ENCODE measurements at regions not wholly inside any gene's neighbourhood (a gene's known extent, or its start where the extent isn't known, plus 50 kb on each side); places are given as distances from the start of the nearest gene placed in this dataset.
"Not testable (repeated sequence)": the region's sequence is repeated elsewhere in the genome, so short reads cannot be mapped to it uniquely, and the experiment has no call there.

- no peak overlapping the region for H3K9ac ChIP-seq (ENCODE audit: low read depth in 1 of 3, low read length in 3 of 3)
- no peaks in the 10 kb centered on the region for H3K27me3 ChIP-seq (ENCODE audit: control insufficient read depth in 3 of 3, insufficient read depth in 3 of 3, low read length in 3 of 3)
- no peaks in the 10 kb centered on the region for H3K9me3 ChIP-seq (ENCODE audit: control insufficient read depth in 3 of 3, low read length in 3 of 3)
- H3K4me3 ChIP-seq (ENCODE audit: low read length in 3 of 3) = no peak overlapping the region
- H3K36me3 ChIP-seq (ENCODE audit: control insufficient read depth in 3 of 3, insufficient read depth in 3 of 3, low read length in 3 of 3) = no peaks in the 10 kb centered on the region
- H3K4me1 ChIP-seq (ENCODE audit: control insufficient read depth in 3 of 3, insufficient read depth in 3 of 3, low read length in 3 of 3) = no peaks in the 10 kb centered on the region
- H3K27ac ChIP-seq (ENCODE audit: low read depth, low read length) = no peak overlapping the region
Observed at GRCh38 chr16:76835339-76835738, 355.7 kb upstream of the MON1B start.

DNA sequence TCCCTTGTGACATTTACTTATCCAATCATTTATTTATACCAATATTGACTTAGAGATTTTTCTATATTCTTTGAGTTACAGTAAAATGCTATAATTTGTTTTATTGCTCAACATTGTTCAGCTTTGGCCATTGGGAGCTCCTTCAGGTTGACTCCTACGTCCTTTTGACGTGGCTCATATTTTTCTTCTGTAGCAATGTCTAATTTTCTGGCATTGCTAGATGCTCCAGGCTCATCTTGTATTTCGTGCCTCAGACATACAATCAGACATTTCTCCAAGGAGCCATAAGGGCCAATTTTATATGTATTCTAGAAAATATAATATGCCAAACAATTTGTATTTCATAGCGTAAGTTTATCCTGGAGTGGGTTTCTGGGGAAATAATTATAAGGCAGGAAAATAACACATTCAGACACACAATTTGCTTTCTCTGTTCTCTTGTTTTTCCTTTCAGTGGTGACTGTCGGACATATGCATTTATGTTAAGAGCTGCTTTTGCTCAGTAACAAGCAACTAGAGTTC, 355.1 kb upstream of the MON1B start:
- no peaks in the 10 kb centered on the region for H3K4me1 ChIP-seq (ENCODE audit: control insufficient read depth in 3 of 3, insufficient read depth in 3 of 3, low read length in 3 of 3)
- no peak overlapping the region for H3K9ac ChIP-seq (ENCODE audit: low read depth in 1 of 3, low read length in 3 of 3)
- no peak overlapping the region for H3K27ac ChIP-seq (ENCODE audit: low read depth, low read length)
- H3K4me3 ChIP-seq (ENCODE audit: low read length in 3 of 3) = no peak overlapping the region
- no peaks in the 10 kb centered on the region for H3K27me3 ChIP-seq (ENCODE audit: control insufficient read depth in 3 of 3, insufficient read depth in 3 of 3, low read length in 3 of 3)
- no peaks in the 10 kb centered on the region for H3K9me3 ChIP-seq (ENCODE audit: control insufficient read depth in 3 of 3, low read length in 3 of 3)
- no peaks in the 10 kb centered on the region for H3K36me3 ChIP-seq (ENCODE audit: control insufficient read depth in 3 of 3, insufficient read depth in 3 of 3, low read length in 3 of 3)

- no peaks in the 10 kb centered on the region for H3K4me1 ChIP-seq (ENCODE audit: control insufficient read depth in 3 of 3, insufficient read depth in 3 of 3, low read length in 3 of 3)
- no peaks in the 10 kb centered on the region for H3K9me3 ChIP-seq (ENCODE audit: control insufficient read depth in 3 of 3, low read length in 3 of 3)
- no peak overlapping the region for H3K4me3 ChIP-seq (ENCODE audit: low read length in 3 of 3)
- H3K9ac ChIP-seq (ENCODE audit: low read depth in 1 of 3, low read length in 3 of 3) = no peak overlapping the region
- no peaks in the 10 kb centered on the region for H3K36me3 ChIP-seq (ENCODE audit: control insufficient read depth in 3 of 3, insufficient read depth in 3 of 3, low read length in 3 of 3)
- no peaks in the 10 kb centered on the region for H3K27me3 ChIP-seq (ENCODE audit: control insufficient read depth in 3 of 3, insufficient read depth in 3 of 3, low read length in 3 of 3)
- H3K27ac ChIP-seq (ENCODE audit: low read depth, low read length) = no peak overlapping the region
Observed at GRCh38 chr16:76837872-76838271, 353.1 kb upstream of the MON1B start.

DNA sequence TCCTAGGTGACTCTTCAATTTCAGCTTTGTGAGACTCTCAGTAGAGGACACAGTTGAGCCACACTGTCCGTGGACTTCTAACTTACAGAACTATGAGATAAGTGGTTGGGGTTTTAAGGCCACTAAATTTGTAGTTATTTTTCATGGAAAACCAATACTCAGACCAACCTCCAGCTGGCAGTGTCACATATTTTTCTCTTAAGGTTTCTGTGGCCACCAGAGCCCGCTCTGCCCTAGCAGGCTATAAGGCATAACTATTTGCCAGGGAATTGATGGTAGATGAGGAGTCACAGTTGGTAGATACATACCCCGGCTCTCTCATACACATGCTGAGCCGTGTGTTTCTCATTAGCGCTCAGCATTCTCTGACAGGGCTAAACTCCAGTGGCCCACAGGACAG, 336.8 kb upstream of the MON1B start:
- H3K27ac ChIP-seq (ENCODE audit: low read depth, low read length) = no peak overlapping the region
- H3K9me3 ChIP-seq (ENCODE audit: control insufficient read depth in 3 of 3, low read length in 3 of 3) = no peaks in the 10 kb centered on the region
- H3K27me3 ChIP-seq (ENCODE audit: control insufficient read depth in 3 of 3, insufficient read depth in 3 of 3, low read length in 3 of 3) = no peaks in the 10 kb centered on the region
- no peaks in the 10 kb centered on the region for H3K36me3 ChIP-seq (ENCODE audit: control insufficient read depth in 3 of 3, insufficient read depth in 3 of 3, low read length in 3 of 3)
- no peak overlapping the region for H3K4me3 ChIP-seq (ENCODE audit: low read length in 3 of 3)
- no peaks in the 10 kb centered on the region for H3K4me1 ChIP-seq (ENCODE audit: control insufficient read depth in 3 of 3, insufficient read depth in 3 of 3, low read length in 3 of 3)
- H3K9ac ChIP-seq (ENCODE audit: low read depth in 1 of 3, low read length in 3 of 3) = no peak overlapping the region

DNA sequence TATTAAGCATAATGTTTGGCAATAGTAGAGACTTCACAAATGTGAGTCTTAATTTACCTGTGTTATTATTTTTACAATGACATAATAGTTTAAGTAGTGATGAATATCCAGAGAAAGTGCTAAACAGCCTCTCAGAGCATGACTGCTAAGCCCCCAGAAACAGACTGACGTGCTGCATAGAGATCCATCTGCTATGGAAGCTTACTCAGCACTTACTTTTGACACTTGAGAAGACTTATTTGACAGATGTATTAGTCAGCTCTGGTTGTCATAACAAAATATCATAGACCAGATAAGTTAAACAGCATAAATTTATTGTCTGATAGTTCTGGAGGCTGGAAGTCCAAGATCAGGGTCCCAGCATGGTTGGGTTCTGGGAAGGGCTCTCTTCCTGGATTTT, 334.9 kb upstream of the MON1B start:
- no peak overlapping the region for H3K4me3 ChIP-seq (ENCODE audit: low read length in 3 of 3)
- H3K27me3 ChIP-seq (ENCODE audit: control insufficient read depth in 3 of 3, insufficient read depth in 3 of 3, low read length in 3 of 3) = no peaks in the 10 kb centered on the region

DNA sequence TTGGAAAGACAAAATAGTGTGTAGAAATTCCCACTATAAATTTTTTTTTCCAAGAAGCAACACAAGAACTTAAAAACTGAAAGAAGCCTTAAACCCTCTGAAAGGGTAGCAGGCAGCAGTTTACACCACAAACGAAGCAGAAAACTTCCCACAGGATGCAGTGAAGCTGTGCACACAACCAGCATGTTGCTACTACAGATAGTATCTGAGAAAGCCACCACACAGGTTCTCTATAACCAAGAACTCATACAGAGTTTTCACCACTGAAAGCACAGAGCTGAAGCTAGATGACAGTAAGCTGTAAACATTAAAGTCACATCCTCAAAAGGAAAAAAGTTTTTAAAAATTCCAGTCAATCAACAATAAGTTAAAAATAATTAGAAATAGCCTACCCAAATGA, 333.6 kb upstream of the MON1B start:
- Histone ChIP-seq H3K4me3 (ENCODE audit: low read length in 3 of 3) (no peak overlapping the region), H3K36me3 (ENCODE audit: control insufficient read depth in 3 of 3, insufficient read depth in 3 of 3, low read length in 3 of 3) (no peaks in the 10 kb centered on the region), H3K4me1 (ENCODE audit: control insufficient read depth in 3 of 3, insufficient read depth in 3 of 3, low read length in 3 of 3) (no peaks in the 10 kb centered on the region), H3K27ac (ENCODE audit: low read depth, low read length) (no peak overlapping the region), H3K9ac (ENCODE audit: low read depth in 1 of 3, low read length in 3 of 3) (no peak overlapping the region), H3K27me3 (ENCODE audit: control insufficient read depth in 3 of 3, insufficient read depth in 3 of 3, low read length in 3 of 3) (no peaks in the 10 kb centered on the region), H3K9me3 (ENCODE audit: control insufficient read depth in 3 of 3, low read length in 3 of 3) (no peaks in the 10 kb centered on the region)

More for the DNA sequence above, 334.9 kb upstream of the MON1B start:
- no peaks in the 10 kb centered on the region for H3K4me1 ChIP-seq (ENCODE audit: control insufficient read depth in 3 of 3, insufficient read depth in 3 of 3, low read length in 3 of 3)
- no peak overlapping the region for H3K27ac ChIP-seq (ENCODE audit: low read depth, low read length)
- no peak overlapping the region for H3K9ac ChIP-seq (ENCODE audit: low read depth in 1 of 3, low read length in 3 of 3)
- H3K9me3 ChIP-seq (ENCODE audit: control insufficient read depth in 3 of 3, low read length in 3 of 3) = no peaks in the 10 kb centered on the region
- no peaks in the 10 kb centered on the region for H3K36me3 ChIP-seq (ENCODE audit: control insufficient read depth in 3 of 3, insufficient read depth in 3 of 3, low read length in 3 of 3)

DNA sequence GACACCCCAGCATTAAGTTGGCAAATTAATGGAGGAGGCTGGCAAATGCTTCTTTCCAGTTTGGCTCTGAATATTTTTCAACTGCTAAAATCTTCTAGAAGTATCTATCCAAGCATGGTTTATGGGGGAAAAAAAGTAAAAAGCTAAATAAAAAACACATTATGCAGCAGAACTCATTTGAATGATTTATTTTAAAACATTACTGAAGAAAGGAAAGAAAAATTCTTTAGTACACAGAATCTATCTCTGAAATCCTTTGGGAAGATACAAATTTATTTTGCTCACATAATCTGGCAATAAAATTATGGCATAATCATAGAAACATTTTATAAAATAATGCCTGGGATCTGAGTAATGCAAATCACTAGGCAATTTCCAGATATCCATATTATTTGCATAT, 328.1 kb upstream of the MON1B start:
- no peaks in the 10 kb centered on the region for H3K4me1 ChIP-seq (ENCODE audit: control insufficient read depth in 3 of 3, insufficient read depth in 3 of 3, low read length in 3 of 3)

DNA sequence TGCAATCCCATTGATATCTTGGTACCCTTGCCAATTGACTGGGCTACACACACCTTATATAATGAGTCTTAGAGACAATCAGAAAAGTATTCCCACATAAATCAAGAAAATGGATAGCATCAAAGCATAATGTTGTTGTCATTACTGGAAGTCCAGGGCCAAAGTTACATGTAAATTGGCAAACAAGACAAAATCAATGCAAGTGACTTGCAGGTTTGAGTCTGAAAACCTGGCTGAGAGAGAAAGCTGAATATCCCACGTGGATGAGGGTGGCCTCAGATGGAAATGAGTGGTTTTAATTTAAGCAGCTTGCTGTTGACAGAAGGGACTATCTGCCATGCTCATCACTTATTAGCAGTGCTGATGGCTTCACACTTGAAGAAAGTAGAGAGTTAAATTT, 324.0 kb upstream of the MON1B start:
- H3K27ac ChIP-seq (ENCODE audit: low read depth, low read length) = no peak overlapping the region
- H3K9me3 ChIP-seq (ENCODE audit: control insufficient read depth in 3 of 3, low read length in 3 of 3) = no peaks in the 10 kb centered on the region
- H3K27me3 ChIP-seq (ENCODE audit: control insufficient read depth in 3 of 3, insufficient read depth in 3 of 3, low read length in 3 of 3) = no peaks in the 10 kb centered on the region
- no peak overlapping the region for H3K4me3 ChIP-seq (ENCODE audit: low read length in 3 of 3)
- no peak overlapping the region for H3K9ac ChIP-seq (ENCODE audit: low read depth in 1 of 3, low read length in 3 of 3)
- H3K4me1 ChIP-seq (ENCODE audit: control insufficient read depth in 3 of 3, insufficient read depth in 3 of 3, low read length in 3 of 3) = no peaks in the 10 kb centered on the region
- H3K36me3 ChIP-seq (ENCODE audit: control insufficient read depth in 3 of 3, insufficient read depth in 3 of 3, low read length in 3 of 3) = no peaks in the 10 kb centered on the region

More for the DNA sequence above, 328.1 kb upstream of the MON1B start:
- no peak overlapping the region for H3K27ac ChIP-seq (ENCODE audit: low read depth, low read length)
- no peak overlapping the region for H3K4me3 ChIP-seq (ENCODE audit: low read length in 3 of 3)
- H3K27me3 ChIP-seq (ENCODE audit: control insufficient read depth in 3 of 3, insufficient read depth in 3 of 3, low read length in 3 of 3) = no peaks in the 10 kb centered on the region
- H3K9me3 ChIP-seq (ENCODE audit: control insufficient read depth in 3 of 3, low read length in 3 of 3) = no peaks in the 10 kb centered on the region
- no peak overlapping the region for H3K9ac ChIP-seq (ENCODE audit: low read depth in 1 of 3, low read length in 3 of 3)
- H3K36me3 ChIP-seq (ENCODE audit: control insufficient read depth in 3 of 3, insufficient read depth in 3 of 3, low read length in 3 of 3) = no peaks in the 10 kb centered on the region

- no peaks in the 10 kb centered on the region for H3K4me1 ChIP-seq (ENCODE audit: control insufficient read depth in 3 of 3, insufficient read depth in 3 of 3, low read length in 3 of 3)
- H3K9ac ChIP-seq (ENCODE audit: low read depth in 1 of 3, low read length in 3 of 3) = no peak overlapping the region
- H3K27me3 ChIP-seq (ENCODE audit: control insufficient read depth in 3 of 3, insufficient read depth in 3 of 3, low read length in 3 of 3) = no peaks in the 10 kb centered on the region
- no peak overlapping the region for H3K27ac ChIP-seq (ENCODE audit: low read depth, low read length)
- H3K4me3 ChIP-seq (ENCODE audit: low read length in 3 of 3) = no peak overlapping the region
- no peaks in the 10 kb centered on the region for H3K36me3 ChIP-seq (ENCODE audit: control insufficient read depth in 3 of 3, insufficient read depth in 3 of 3, low read length in 3 of 3)
- H3K9me3 ChIP-seq (ENCODE audit: control insufficient read depth in 3 of 3, low read length in 3 of 3) = no peaks in the 10 kb centered on the region
Observed at GRCh38 chr16:76875898-76876297, 315.1 kb upstream of the MON1B start.

DNA sequence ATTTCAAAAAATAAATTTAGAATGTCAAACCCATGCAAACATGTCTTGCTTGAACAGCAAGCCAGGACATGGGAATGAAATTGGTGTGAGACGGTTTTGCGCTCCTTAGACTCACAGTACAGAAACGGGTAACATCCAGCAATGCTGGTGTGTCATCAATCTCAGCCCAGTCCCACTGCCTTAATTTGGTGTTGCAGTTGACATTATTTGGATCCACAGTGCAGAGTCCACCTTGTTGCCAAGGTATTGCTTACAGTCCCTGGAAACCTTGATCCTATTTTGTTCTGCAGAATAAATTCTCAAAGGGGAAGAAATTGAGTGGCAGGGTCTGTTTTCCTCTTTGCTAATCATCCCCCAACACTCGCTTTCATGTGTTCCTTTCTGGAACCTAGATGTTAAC, 311.6 kb upstream of the MON1B start:
- no peaks in the 10 kb centered on the region for H3K27me3 ChIP-seq (ENCODE audit: control insufficient read depth in 3 of 3, insufficient read depth in 3 of 3, low read length in 3 of 3)
- H3K9ac ChIP-seq (ENCODE audit: low read depth in 1 of 3, low read length in 3 of 3) = no peak overlapping the region
- H3K36me3 ChIP-seq (ENCODE audit: control insufficient read depth in 3 of 3, insufficient read depth in 3 of 3, low read length in 3 of 3) = no peaks in the 10 kb centered on the region
- no peak overlapping the region for H3K27ac ChIP-seq (ENCODE audit: low read depth, low read length)
- no peak overlapping the region for H3K4me3 ChIP-seq (ENCODE audit: low read length in 3 of 3)
- no peaks in the 10 kb centered on the region for H3K9me3 ChIP-seq (ENCODE audit: control insufficient read depth in 3 of 3, low read length in 3 of 3)
- H3K4me1 ChIP-seq (ENCODE audit: control insufficient read depth in 3 of 3, insufficient read depth in 3 of 3, low read length in 3 of 3) = no peaks in the 10 kb centered on the region

GRCh38 chr16:76880523-76880922, 310.5 kb upstream of the MON1B start:
- H3K27me3 ChIP-seq (ENCODE audit: control insufficient read depth in 3 of 3, insufficient read depth in 3 of 3, low read length in 3 of 3); H3K36me3 ChIP-seq (ENCODE audit: control insufficient read depth in 3 of 3, insufficient read depth in 3 of 3, low read length in 3 of 3); H3K27ac ChIP-seq (ENCODE audit: low read depth, low read length); H3K4me3 ChIP-seq (ENCODE audit: low read length in 3 of 3); H3K9ac ChIP-seq (ENCODE audit: low read depth in 1 of 3, low read length in 3 of 3); H3K9me3 ChIP-seq (ENCODE audit: control insufficient read depth in 3 of 3, low read length in 3 of 3); H3K4me1 ChIP-seq (ENCODE audit: control insufficient read depth in 3 of 3, insufficient read depth in 3 of 3, low read length in 3 of 3): not testable (repeated sequence)

Data from skeletal muscle tissue (tissue), 3 donors.